Esophagus mucosa (tissue), 1 donor: ENCODE measurements at regions not wholly inside any gene's neighbourhood (a gene's known extent, or its start where the extent isn't known, plus 50 kb on each side); places are given as distances from the start of the nearest gene placed in this dataset.

Experiments used
- ATAC-seq: fragments of 200-7000 bp; cut with Tn5 transposase; one replicate; pipeline ENCODE4 v1.9.1; 2020
- donor health status: DM: yes; HTN: yes; CAD: no.

DNA sequence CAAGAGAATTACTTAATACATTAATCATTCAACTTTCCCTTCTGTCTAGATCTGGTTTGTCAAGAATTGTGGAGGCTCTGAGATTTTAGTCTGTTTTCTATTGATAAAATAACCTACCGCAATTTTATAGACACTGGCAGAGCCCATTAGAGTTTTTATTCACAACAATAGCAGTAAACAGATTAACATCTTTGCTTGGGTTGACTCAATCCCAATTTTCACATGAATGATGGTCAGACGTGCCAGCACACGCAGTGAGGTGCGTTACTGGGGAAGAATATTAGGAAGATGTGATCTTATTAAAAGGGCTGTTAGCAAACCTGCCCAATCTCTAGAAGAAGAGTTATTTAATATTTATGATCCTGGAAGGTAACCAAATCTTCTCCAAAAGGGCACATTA lies 736.6 kb downstream of the MRPL39 start:
- no peak for ATAC-seq

DNA sequence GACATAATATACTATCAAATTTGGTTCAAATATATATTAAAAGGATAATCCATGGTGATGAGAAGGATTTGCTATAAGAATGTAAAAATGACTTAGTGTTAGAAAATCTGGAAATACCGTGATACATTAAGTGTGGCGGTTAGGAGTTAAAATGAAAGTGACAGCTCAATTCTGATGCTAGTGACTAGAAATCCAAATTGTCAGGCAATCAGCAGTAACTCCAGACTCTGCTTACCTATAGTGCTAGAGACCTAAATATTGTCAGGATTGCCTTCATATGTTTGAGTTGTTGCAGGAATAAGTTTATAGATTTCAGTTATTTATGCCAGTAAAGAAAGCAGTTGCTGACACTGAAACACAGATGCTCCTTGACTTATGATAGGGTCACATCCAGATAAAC lies 737.4 kb downstream of the MRPL39 start:
- no peak for ATAC-seq

DNA sequence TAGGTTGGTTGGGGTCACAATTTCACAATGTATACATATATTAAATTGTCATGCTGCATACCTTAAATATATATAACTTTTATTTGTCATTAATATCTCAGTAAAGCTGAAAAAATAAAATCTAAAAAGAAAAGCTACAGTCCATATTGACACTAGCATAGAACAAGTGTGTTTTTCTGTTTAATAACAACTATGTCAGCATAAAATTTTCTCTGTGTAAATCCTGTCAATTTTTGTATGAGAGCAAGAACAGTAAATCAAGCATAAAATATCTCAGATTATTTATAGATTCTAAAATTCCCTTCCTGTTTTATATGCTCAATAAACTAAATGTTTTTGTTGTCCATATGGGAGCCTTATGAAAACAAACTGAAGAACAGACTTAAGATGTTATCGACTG lies 739.2 kb downstream of the MRPL39 start:
- ATAC-seq = no peak

DNA sequence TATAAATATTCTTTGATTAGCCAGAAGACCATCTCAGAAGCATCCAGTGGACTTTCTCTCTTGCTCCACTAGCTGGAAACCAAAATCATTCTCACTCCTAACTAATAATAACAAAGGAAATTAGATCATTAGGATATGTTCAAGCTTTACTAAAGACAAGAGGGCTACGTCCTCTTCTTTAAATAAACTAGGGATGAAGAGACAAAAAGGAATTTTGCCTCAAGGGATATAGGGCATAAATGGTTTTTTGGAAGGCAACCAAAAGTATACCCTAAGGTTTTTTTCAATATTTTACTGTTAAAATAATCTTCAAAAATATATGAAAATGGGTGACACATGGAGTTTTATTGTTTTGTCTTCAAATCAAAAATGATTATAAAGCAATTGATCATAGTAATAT lies 745.8 kb downstream of the MRPL39 start:
- ATAC-seq = no peak

DNA sequence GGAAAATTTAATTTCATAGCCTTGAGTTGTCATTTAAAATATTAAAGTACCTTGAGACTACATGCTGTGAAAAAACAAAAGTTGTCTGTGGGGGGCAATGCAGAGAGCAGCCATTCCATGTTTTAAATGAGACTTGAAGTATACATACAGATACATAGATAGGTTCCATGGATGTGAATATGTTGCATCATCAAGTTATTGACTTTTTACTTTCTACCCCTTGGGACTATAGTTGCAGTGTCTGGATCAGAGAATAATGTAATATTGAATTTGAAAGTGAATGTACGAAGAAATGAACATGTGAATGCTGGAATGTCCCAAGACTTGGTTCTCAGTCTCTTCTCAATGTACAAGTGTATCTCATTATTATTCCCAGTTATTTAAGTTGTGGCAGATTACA lies 751.0 kb downstream of the MRPL39 start:
- no peak for ATAC-seq

DNA sequence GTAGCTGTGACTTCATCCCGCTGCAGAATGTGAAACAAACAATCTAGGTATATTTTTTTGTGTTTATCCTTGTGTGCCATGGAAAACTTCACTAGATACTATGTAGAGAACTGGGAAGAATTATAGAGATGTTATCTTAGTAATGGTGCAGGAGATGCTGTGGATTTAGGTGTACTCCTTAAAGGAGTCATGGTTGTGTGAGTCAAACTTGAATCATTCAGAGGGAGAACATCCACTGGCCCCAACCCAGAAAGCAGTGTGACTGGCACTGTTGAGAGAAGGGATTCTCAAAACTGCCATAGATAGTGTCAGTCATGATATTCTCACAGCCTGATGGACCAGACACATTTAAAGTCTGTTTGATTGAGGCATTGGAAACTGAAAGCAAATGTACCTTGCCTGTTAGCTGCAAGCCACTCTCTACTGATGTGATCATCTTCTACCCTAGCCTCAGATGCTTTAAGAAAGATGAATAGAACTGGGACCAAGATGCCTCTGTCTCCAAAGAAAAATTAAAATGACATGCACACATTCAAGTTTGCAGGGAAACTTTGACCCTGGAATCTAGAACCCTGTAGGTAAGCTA lies 754.6 kb downstream of the MRPL39 start:
- no peak for ATAC-seq

DNA sequence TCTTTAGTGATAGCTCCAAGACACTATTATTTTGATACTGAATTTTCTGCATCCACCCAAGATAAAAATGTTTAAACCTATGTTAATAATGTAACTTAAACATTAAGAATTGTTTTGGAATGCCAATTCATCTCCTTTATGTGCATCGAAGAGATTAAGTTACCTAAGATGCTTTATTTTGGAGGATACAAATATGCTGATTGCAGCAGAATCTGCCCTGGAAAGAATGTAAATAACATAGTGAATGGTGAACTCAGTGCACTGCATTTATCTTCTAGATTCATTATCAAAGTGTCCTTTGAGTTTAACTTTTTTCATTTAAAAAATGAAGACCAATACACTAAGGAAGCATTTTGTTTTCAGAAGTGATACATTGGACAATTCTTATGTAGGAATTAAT lies 757.2 kb downstream of the MRPL39 start:
- ATAC-seq = no peak

DNA sequence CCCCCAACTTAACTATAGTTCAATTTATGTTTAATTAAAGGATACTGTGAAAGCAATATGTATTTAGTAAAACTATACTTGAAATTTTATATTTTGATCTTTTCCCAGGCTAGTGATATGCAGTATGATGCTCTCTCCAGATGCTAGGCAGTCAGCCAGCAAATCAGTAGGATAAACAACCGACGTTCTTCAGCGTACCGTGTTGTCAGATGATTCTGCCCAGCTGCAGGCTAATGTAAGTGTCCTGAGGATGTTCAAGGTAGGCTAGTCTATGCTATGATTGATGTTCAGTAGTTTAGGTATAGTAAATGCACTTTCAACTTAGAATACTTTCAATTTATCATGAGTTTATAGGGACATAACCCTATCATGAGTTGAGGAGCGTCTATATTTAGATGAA lies 762.6 kb downstream of the MRPL39 start:
- ATAC-seq = no peak

DNA sequence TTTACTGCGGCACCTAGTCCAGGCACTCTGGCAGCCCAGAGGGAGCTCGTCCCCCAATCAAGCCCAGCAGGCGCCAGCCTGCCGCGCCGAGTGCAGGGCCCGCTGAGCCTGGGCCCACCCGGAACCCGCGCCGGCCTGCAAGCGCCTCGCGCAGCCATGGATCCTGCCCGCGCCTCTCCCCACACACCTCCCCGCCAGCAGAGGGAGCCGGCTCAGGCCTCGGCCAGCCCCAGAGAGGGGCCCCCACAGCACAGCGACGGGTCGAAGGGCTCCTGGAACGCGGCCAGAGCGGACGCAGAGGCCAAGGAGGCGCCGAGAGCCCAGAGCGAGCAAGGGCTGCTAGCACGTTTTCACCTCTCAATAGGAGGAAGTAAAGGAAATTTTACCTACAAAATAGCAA lies 767.0 kb downstream of the MRPL39 start:
- ATAC-seq = no peak

DNA sequence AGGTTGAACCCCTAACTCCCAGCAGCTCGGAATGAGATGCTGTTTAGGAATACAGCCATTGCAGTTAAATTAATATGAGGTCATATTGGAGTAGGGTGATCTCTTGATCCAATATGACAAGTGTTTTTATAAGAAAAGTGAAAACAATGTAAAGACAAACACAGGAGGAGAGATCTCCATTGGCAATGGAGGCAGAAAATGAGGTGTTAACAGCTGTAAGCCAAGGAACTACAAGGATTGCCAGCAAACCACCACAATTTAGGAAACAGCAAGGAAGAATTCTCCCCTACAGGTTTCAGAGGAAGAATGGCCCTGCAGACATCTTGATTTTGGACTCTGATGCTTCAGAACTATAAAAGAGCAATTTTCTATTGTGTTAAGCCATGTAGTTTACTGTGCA lies 774.3 kb downstream of the MRPL39 start:
- no peak for ATAC-seq

DNA sequence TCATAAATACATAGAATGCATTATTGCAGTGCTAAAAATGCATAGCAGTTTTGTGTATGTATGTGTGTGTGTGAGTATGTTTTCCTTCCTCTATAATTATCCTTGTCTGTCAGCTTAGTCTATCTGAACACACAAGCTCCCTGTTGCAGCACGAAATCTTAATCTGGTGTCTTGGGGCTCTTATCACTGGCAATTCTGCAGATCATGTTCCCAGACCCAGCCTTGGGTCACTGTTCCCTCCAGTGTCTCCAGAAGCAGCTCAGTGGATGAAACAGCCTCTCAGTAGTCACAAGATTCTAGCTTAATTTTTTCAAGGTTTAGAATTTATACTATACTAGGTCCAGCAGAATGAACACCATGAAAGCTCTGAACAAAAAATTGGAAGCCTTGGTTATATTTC lies 777.9 kb downstream of the MRPL39 start:
- no peak for ATAC-seq

DNA sequence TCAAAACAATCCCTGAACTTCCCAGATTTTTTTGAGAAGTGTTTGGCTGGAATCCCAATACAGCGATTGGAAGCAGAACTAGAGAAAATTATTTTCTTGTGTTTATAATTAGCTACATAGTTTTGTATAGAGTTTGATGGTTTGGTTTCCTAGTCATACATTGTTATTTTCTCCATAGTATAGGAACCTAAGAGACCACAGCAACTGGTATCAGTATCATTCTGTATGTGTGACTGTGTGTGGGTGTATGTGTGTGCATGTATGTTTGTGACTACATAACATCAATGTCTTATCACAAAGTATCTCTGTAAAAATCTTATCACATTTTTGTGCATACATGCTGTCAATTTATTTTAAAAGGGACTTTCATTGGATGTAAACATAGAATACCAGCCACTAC lies 780.5 kb downstream of the MRPL39 start:
- no peak for ATAC-seq

DNA sequence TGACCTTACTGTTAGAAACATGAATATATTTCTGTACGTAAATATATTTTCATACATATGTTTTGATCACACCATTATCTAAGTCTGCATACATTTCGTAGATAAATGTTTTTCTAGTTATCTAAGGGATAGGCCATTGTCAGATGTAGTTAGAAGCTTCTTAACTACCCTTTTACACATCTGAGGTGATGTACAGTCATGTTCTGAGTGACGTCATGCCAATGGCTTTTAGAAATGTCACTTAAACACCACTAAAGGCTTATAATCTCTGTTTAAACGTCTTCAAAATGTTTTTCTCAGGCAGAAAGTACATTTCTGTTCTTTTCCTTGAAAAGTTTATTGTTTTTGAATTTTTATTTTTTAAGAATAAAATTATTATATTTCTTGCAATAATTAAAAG lies 781.9 kb downstream of the MRPL39 start:
- ATAC-seq = no peak

DNA sequence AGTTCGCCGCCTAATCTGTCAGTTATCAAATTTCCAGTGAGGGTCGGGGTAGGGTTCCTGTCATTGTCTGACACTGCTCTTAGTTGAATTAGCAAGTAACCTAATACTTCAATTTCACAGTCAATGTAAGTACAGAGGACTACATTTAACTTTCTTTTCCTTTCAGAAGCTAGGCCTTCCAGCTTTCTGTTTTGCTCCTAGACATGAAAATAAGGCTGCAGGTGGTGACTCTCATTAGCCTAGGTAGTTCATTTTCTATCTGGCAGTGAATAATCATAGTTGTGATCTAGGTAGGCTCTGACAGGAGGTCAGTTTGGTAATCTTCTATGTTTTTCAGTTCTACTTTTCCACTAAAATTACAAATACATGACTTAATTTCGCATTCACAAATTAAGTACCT lies 783.1 kb downstream of the MRPL39 start:
- no peak for ATAC-seq

DNA sequence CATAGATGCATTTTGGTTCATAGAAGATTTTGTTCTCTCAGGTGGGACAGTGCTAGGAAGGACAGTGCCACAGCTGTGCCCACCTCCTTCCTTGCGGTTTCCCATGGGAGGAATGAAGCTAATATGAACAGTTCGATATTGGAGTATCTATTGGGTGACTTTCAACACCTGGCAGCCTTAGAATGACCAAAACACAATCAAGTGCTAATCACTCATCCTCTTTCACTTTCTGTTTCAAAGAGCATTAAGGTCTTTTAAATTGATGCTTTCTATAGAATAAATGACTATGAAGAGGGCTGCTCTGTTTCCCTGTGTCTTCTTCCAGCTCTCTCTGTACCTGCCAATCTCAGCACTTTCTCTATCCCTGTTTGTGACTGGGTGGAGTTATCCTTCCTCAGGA lies 784.0 kb downstream of the MRPL39 start:
- ATAC-seq = no peak

DNA sequence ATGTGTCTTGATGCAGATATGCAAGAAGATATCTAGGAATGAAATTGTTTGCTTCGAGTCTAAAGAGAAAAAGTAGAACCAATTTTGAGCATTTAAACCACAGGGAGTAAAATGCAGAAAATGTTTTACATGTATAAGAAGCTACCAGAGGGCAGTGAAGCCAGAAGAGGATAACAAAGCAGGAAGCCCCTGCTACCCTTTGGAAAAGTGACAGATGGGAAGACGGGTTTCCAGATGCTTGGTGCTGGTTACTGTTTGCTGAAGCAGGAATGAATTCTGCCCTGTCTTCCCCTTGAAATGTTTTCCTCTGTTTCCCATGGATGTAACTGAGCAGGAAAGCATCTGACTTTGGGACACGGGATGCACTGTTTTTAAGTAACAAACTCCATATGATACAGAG lies 822.2 kb downstream of the MRPL39 start:
- no peak for ATAC-seq

DNA sequence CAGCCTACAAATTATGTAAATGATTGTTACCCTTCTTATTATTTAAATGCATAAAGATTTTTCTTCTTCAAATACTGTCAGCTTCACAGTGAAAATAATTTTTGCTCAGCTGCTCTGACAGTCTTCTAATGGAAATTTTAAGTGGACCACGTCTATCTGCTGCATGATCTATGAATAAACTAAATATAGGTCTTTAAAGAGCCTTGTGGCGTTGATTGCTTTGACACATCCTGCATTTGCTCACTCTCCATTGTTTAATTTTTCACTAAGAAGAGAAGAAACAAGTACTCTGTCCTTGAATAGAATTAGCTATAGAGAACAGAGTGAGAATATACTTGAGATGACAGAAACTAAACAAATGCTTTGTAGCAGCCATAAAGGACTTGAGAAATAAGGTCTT lies 826.1 kb downstream of the MRPL39 start:
- no peak for ATAC-seq

DNA sequence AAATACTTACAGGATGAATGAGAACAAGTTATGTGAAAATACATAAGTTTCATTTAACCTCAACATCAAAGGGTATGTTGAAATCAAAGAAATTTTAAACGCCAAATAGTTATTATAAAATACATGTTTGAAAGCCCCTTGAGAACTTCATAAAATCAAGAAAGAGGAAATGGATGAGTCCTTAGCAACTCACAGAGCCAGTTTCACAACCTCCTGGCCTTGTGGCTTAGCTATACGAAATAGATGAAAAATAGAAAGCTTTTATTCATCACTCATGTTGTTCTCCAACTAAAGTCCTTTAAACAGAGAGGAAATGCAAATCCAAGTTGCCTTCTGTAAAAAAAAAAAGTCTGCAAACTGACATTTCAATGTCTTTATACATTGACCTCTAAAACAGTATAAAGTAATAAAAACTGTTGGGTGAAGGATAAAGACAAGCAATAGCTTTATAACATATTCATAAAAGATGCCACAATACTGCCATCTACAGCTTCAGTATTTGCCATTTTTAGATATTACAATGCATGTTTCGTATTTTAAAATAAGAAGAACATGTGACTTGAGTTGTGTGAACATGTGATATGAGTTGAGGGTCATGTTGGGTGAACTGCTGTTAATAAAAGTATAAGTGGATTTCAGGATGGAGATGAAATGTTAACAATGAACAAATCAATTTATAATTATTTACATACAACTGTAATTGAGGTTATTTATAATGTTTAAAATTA lies 847.8 kb downstream of the MRPL39 start:
- ATAC-seq = no peak

DNA sequence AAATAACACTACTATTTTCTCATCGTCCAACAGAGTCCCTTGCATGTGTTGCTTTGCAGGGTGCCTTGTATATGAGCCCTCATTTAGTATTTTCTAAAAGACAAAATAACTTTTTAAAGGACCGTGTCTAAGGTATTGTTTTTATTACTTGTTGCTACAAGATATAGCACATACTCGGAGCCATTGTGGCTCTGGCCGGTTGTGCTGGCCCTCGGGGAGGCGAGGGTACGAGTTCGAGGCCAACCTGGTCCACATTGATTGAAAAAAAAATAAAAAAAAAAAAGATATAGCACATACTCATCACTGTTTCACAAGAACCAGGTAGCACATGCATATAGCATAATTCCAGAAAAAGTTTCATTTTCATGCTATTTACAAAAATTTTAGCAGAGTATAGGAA lies 869.2 kb downstream of the MRPL39 start:
- ATAC-seq = no peak

DNA sequence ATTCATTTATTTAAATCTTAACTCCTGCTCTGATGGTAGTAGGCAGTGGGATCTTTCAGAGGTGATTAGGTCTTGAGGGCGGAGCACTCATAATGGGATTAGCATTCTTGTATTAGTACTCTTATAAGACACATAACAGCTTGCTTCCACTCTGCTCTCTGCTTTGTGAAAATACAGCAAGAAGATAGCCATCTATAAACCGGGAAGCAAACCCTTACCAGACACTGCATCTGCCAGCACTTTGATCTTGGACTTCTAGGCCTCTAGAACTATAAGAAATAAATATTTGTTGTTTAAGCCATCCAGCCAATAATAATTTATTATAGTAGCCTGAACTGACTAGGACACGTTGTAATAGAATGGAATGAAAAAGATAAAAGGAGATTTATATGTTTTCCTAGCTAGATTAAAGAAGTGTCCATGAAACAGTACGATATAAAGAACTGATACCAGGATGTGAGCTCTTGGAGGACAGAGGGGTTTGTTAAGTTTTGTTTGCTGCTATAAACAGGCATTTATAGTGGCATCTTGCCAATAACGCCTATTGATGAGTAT lies 869.9 kb downstream of the MRPL39 start:
- ATAC-seq = no peak

DNA sequence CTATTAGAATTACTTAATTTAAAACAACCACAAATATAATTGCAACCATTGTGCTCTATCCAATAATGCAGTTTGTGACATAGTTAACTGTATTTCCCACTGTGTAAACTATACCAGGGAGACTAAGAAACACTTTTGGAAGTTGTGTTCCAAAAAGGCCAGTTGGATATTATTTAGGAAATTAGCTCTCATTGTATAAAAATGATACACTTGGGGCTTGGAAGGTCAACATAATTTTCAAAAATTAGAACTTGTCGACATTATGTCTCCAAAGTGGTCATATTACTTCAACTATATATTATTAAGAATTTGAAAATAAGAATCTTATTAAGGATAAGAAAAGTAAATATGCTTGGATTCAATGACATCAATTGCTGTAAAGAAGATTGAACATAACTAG lies 876.6 kb downstream of the MRPL39 start:
- no peak for ATAC-seq

DNA sequence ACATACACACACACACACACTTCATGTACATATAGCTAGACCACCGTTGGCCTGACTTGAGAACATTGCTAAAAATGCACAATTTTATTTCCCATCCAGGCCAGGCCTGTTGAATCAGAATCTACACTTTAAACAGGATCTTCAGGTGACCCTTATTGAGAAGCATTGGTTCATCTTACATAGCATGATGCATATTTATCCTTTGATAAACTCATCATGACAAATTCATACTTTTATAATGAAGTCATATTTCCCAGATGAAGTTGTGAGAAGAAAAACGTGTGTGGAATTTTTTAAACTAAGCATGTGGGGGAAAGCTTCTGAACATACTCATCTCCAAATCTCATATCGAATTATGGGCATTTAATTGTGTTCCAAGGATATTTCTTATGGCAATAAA lies 877.7 kb downstream of the MRPL39 start:
- ATAC-seq = no peak

DNA sequence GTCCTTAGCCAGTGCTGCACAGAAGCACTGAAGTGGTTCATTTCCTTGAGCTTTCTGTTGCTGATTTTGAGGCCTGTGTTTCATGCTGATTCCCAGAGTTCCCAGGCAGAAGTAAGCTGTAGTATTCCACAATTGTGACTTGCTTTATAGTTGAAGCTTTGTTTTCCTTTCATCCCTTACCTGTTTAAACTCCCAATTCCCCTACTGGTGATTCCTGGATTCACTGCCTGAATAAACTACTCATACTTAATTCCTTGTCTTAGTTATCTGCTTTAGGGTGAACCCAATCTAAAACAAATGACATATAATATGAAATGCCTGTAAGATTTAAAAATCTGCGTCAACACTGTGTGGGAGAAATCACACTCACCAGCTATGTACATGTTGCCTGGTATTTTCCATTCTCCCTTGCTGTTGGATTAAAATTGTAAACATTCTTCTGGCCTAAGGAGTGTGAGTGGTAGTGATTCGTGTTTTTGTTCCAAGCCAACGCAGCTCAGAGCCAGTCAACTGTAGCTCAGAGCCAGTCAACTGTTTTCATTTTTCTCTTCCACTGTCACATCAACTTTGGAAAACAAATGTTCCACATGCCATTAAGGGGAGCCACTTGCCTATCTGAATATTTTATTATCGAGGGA lies 879.4 kb downstream of the MRPL39 start:
- no peak for ATAC-seq

DNA sequence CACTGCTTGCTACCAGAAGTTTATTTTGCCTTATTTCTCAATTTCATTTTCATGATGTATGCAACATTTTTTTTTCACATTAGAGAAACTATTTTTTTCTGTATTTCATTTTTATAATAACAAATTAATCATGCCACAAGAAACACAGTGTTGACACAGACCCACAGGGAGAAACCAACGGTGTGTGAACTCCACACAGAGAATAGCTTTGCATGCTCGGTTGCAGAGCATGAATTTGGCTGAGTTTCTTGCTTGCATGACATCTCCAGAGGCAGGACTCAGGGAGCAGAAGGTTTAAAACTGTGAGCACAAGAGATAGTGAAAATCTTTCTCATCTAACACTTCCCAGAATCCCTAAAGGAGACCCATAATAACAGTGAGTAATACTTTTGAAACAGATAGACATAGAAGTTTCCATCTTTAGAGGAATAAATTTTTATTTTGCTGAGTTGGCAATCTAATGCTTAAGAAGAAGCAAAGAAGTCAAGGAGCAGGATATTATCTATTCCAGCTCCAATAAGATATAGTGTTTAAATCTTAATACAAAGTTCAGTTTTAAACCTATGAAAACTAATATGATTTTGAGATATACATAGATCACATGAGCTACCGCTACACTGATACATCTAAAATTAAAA lies 890.9 kb downstream of the MRPL39 start:
- no peak for ATAC-seq
